ENCODE measurements at regions not wholly inside any gene's neighbourhood (a gene's known extent, or its start where the extent isn't known, plus 50 kb on each side); places are given as distances from the start of the nearest gene placed in this dataset.

GRCh38 chr2:7785700-7786099 is 868.5 kb downstream of the RNF144A start:
- Mint-ChIP-seq H3K27me3 (peaks cover 4% of the 10 kb centered on the region), H3K9me3 (no peaks in the 10 kb centered on the region), H3K36me3 (no peaks in the 10 kb centered on the region), H3K27ac (no peak overlapping the region), H3K4me3 (no peak overlapping the region), H3K4me1 (ENCODE audit: unreplicated experiment) (no peaks in the 10 kb centered on the region)
- no peak for TF ChIP-seq CTCF (conservative IDR thresholded peaks at IDR 0.05)
- DNase-seq (ENCODE audit: extremely low spot score, unreplicated experiment) = no peak

- no peak for TF ChIP-seq CTCF (conservative IDR thresholded peaks at IDR 0.05)
- no peak for DNase-seq (ENCODE audit: extremely low spot score, unreplicated experiment)
- no peaks in the 10 kb centered on the region for H3K9me3 Mint-ChIP-seq
- H3K27me3 Mint-ChIP-seq = no peaks in the 10 kb centered on the region
- no peaks in the 10 kb centered on the region for H3K4me1 Mint-ChIP-seq (ENCODE audit: unreplicated experiment)
- H3K4me3 Mint-ChIP-seq = no peak overlapping the region
- H3K27ac Mint-ChIP-seq = no peak overlapping the region
- no peaks in the 10 kb centered on the region for H3K36me3 Mint-ChIP-seq
These were observed 871.5 kb downstream of the RNF144A start for GRCh38 chr2:7788736-7789135.

- no peak for DNase-seq (ENCODE audit: extremely low spot score, unreplicated experiment)
These were observed 874.9 kb downstream of the RNF144A start for GRCh38 chr2:7792031-7792651.

GRCh38 chr2:7795778-7796563 is 878.8 kb downstream of the RNF144A start:
- no peak for TF ChIP-seq CTCF (conservative IDR thresholded peaks at IDR 0.05)
- H3K9me3 Mint-ChIP-seq = peaks cover 11% of the 10 kb centered on the region
- no peak for DNase-seq (ENCODE audit: extremely low spot score, unreplicated experiment)
- no peak overlapping the region for H3K4me3 Mint-ChIP-seq
- no peak overlapping the region for H3K27ac Mint-ChIP-seq
- no peaks in the 10 kb centered on the region for H3K27me3 Mint-ChIP-seq
- H3K36me3 Mint-ChIP-seq = no peaks in the 10 kb centered on the region
- peaks cover 6% of the 10 kb centered on the region for H3K4me1 Mint-ChIP-seq (ENCODE audit: unreplicated experiment)

More at GRCh38 chr2:7792031-7792651, 874.9 kb downstream of the RNF144A start:
- Mint-ChIP-seq H3K4me3 (no peak overlapping the region), H3K4me1 (ENCODE audit: unreplicated experiment) (peaks cover 6% of the 10 kb centered on the region), H3K9me3 (peaks cover 4% of the 10 kb centered on the region), H3K36me3 (no peaks in the 10 kb centered on the region), H3K27me3 (no peaks in the 10 kb centered on the region), H3K27ac (no peak overlapping the region)
- TF ChIP-seq CTCF (conservative IDR thresholded peaks at IDR 0.05) = no peak

GRCh38 chr2:7800031-7800430 is 881.8 kb upstream of the ID2 start:
- no peaks in the 10 kb centered on the region for H3K27me3 Mint-ChIP-seq
- TF ChIP-seq CTCF (conservative IDR thresholded peaks at IDR 0.05) = no peak
- no peaks in the 10 kb centered on the region for H3K36me3 Mint-ChIP-seq
- peaks cover 6% of the 10 kb centered on the region for H3K4me1 Mint-ChIP-seq (ENCODE audit: unreplicated experiment)
- no peak for DNase-seq (ENCODE audit: extremely low spot score, unreplicated experiment)
- H3K4me3 Mint-ChIP-seq = no peak overlapping the region
- no peak overlapping the region for H3K27ac Mint-ChIP-seq
- peaks cover 17% of the 10 kb centered on the region for H3K9me3 Mint-ChIP-seq

All from type B pancreatic cell (in vitro differentiated cells).